ENCODE measurements at regions not wholly inside any gene's neighbourhood (a gene's known extent, or its start where the extent isn't known, plus 50 kb on each side); places are given as distances from the start of the nearest gene placed in this dataset.

GRCh38 chr14:84543859-84544258 lies 986.1 kb upstream of the FLRT2 start:
- TF ChIP-seq POLR2A (IDR thresholded peaks at IDR 0.05) (no peak), CTCF (IDR thresholded peaks at IDR 0.05) (no peak)
